ENCODE measurements at regions not wholly inside any gene's neighbourhood (a gene's known extent, or its start where the extent isn't known, plus 50 kb on each side); places are given as distances from the start of the nearest gene placed in this dataset.
A peak's percentile ranks its signal among the peaks of the same experiment; 100 is the strongest.

DNA sequence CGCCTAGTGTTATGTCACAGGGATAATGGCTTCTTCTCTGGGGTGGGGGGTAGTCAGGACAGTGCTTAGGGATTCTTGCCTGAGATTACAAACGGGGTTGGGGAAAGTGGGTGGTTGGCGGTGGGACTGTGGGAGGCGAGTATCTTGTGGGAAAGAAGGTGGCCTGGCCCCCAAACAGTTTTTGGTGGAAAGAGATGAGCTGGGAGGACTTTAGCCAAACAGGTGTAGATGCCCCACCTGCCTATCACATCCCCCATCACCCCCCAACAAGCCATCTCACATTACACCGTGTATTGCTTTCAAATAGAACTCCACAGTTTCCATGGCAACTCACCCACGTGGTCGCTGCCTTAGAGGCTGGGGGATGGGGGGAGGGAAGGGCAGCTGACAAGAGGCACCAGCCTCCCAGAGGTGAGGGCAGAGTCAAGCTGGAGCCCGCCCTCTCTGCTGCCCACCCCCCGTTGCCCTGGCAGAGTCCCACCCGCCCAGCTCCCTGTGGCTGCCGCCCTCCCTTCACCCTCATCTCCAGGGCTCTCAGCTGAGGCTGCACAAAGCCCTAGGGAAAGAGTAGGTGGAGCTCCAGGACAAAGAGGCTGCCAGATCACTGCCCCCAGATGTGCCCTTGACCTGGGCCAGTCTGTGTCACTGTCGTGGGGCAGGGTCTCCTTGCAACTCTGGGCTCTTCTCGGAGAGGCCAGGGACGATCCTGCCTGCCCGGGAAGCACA lies 98.3 kb downstream of the LRRC74A start:
- DNase-seq, result peak; percentile 10

DNA sequence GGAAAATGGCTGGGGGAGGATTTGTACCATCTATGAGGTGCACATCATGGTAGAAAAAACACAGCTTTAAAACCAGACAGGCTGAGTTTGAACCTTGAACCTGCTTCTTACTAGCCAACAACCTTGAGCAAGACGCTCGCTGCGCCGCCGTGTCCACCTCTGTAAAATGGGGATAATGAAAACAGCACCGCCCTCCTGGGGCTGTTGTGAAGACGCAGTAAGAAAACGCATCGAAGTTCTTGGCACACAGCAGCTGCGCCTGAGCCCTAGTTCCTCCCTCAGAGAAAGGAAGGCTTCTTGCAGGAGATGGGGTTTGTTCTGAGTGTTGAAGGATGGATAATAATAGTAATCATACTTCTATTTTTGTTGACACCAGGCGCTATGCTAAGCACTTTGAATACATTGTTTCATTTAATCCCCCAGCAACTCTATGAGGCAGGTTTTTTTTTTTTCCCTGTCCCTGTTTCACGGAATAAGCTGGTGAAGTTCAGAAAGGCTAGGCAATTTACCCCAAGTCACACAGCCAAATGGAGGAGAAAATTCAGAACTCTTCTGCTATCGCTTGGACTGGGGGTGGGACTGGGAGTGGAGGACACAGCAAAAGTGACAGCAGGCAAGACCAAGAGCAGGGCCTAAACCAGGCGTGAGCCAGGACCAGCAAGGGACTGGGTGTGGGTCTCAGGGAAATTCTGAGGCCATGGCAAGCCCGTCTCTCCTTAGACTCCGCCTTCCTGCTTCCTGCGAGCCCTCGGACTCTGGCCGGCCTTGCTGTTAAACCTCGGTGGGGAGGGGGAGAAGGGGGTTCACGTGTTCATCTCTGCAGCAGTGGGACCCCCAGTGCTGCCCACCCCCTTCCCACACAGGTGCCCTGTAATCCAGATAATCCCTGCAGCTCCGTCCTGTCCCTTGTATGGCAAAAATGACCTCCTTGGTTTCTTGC lies 97.5 kb downstream of the LRRC74A start:
- no peak for DNase-seq

DNA sequence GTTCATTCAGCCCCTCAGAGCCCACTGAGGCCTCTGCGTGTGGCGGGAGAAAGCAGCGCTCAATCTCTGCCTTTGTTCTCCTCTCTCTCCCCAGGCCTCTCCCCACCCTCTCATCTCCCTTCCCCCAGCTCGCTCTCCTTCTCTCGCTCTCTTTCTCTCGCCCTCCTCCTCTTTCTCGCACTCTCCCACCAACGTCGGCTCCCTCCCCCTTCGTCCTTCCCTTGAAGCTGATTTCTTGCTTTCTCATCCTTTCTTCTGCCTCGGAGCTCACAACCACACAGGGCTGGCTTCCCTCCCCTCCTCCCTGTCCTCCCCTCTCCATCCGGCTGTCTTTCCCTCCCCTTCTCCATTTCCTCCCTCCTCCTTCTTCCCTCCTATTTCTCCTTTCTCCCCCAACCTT lies 96.4 kb downstream of the LRRC74A start:
- no peak for DNase-seq

DNA sequence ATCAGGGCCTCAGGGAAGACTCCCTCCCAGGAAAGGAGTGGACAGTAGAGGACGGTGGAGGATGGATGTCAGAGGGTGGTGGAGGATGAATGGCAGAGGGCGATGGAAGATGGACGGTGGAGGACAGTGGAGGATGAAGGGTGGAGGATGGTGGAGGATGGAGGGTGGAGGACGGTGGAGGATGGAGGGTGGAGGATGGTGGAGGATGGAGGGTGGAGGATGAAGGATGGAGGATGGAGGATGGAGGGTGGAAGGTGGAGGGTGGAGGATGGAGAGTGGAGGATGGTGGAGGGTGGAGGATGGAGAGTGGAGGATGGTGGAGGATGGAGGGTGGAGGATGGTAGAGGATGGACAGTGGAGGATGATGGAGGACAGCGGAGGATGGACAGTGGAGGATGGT lies 95.9 kb downstream of the LRRC74A start:
- DNase-seq, result no peak

DNA sequence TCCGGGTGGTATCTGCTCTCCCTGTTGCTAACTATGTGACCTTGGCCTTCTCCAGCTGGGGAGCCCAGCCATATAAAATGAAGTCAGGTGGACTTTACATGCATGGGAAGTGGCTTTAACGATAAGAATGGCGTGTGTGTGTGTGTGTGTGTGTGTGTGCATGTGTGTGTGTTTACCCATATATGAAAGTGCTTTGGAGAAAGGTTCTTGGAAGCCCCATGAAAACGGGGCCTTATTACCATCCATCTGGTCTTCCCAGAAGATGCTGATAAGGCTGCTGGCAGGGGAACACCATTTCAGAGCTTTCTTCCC lies 94.8 kb downstream of the LRRC74A start:
- DNase-seq, result no peak

DNA sequence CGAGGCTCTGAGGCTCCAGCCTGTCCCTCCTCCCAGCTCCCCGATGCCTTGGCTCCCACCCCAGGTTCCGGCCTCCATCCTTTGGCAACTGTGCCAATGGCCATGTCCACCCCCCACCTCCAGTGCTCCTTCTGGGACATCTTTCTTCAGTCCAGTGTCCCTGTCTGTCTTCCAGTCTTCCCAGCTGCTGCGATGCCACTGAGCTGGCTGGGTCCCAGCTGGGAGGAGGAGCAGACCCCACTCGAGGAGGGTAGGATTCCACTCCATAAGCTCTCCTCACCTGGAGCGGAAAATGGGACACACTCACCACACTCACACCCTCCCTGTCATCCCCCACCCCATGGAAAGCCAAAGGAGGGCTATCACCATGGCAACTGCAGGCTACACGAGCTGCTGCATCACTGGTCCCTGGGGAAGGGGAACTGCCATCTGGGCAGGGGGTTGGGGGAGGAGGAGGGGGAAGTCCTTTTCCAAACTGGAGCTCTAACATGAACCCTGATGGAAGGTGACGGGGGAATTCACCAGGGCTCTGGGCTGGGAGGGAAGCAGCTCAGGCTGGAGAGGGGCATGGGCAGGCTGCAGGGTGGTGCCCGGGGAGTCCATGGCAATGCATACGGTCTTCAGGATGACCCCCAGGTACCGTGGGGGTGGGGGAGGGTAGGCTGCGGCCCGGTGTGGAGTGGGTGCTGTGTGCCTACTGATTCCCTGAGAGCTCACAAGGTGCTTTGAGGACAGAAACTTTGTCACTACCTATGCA lies 94.3 kb downstream of the LRRC74A start:
- DNase-seq, result no peak

DNA sequence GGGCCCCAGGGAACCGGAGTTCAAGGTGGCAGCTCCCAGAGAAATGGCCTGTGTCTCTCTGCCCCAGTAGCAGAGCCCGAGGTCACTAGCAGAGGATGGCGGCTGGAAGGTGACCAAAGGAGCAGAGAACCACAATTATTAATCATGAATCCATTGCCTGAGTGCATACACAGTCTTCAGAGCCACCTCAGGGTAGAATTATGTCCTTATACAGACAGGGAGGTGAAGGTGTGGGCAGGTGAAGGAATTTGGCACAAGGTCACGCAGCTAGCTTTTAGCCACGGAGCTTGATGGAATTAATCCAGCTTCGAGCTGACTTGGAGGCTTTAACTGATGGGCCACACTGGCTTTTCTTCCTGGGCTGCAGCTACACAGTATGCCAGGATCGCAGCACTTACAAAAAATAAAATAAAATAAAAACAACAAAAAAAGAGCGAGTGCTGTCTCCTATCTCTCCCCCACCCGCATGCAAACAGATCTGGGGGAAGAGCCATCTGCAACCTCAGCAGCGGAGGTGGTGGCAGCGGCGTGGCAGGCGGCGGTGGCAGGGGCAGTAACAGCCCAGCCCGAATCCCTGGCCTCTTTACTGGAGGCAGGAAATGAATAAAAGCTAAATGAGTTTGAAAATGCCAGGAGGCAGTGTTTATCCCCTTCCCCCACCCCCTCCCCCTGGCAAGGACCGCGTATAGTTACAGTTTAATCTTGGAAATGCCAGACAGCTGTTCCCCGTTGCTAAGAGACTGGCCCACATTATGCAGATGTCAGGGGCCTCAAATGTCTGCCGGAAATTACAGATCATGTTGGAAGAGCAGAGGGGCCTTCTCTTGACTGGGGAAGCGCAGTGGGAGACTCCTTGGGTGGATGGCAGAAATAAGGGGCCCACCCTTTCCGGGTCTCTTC lies 93.5 kb downstream of the LRRC74A start:
- DNase-seq, result no peak

All from activated effector memory CD4-positive, alpha-beta T cell treated with Interleukin-2 at 50 U/mL for 16 hours (primary cell).